HepG2 (cell line): ENCODE measurements at regions not wholly inside any gene's neighbourhood (a gene's known extent, or its start where the extent isn't known, plus 50 kb on each side); places are given as distances from the start of the nearest gene placed in this dataset.

ENCODE experiments used
- ATAC-seq: fragments of 200-7000 bp; cut with Tn5 transposase; 3 replicates; pipeline ENCODE4 v1.9.1; 2020; ENCODE audit warnings: mild to moderate bottlenecking, moderate library complexity
- BruUV-seq: library from RNA; stranded (reverse); fragments of 400-500 nt; replicated peaks from 2 replicates; lab custom pipeline; 2021; lab: Mats Ljungman, UMichigan
- CTCF ChIA-PET: fragments of 300-600 bp; formaldehyde crosslinking; extraction: SDS; loops from one replicate; lab custom pipeline; 2021; ENCODE audit warnings: low total read pairs, inconsistent platforms, low intra/inter-chr PET ratio; lab: Yijun Ruan, JAX
- POLR2A ChIA-PET: fragments of 350-600 bp; sonication (Branson Sonifier 250); formaldehyde crosslinking; loops from one replicate; lab custom pipeline; 2020; ENCODE audit warnings: antibody characterized with exemption, inconsistent platforms; lab: Yijun Ruan, JAX
- DNase-seq: peaks from one replicate; pipeline ENCODE4 v3.0.0-alpha.2; 2015; ENCODE audit warnings: low spot score
- FAIRE-seq: peaks from 3 replicates; lab custom pipeline; 2011; peaks lifted over from hg19 to GRCh38; lab: Jason Lieb, UNC
- H2AFZ ChIP-seq: one replicate; pipeline ENCODE4 v1.6.1; 2011; ENCODE audit warnings: low read length, inconsistent platforms
- H3K27ac ChIP-seq: fragments of 300-600 bp; 3 replicates; pipeline ENCODE4 v1.8.0; 2011; ENCODE audit warnings: mixed run types, mild to moderate bottlenecking, mixed read lengths, low read length, inconsistent platforms; ENCODE audit not compliant: insufficient read depth; ENCODE audit errors: extremely low read length
- H3K27me3 ChIP-seq, 2 experiments: fragments of 200-600 bp in 1 of 2; 2 replicates in 1 of 2; 3 replicates in 1 of 2; pipeline versions ENCODE4 v1.6.0 to v1.8.0; 2011; ENCODE audit warnings: low read length in 2 of 2, mild to moderate bottlenecking in 2 of 2, moderate library complexity in 2 of 2, inconsistent platforms in 1 of 2; ENCODE audit not compliant: insufficient read depth in 2 of 2, control insufficient read depth in 1 of 2
- H3K36me3 ChIP-seq, 2 experiments: fragments of 200-600 bp in 1 of 2; replicated peaks in 1 of 2; 2 replicates in 1 of 2; 3 replicates in 1 of 2; pipeline versions ENCODE4 v1.5.1 to v1.8.0; 2011; ENCODE audit warnings: low read length in 2 of 2, inconsistent platforms in 1 of 2; ENCODE audit not compliant: insufficient read depth in 2 of 2, control insufficient read depth in 1 of 2
- H3K4me1 ChIP-seq: 2 replicates; pipeline ENCODE4 v1.5.1; 2012; ENCODE audit warnings: low read length, inconsistent platforms; ENCODE audit not compliant: insufficient read depth
- H3K4me2 ChIP-seq: 2 replicates; pipeline ENCODE4 v1.6.0; 2011; ENCODE audit warnings: low read depth, low read length, inconsistent platforms
- H3K4me3 ChIP-seq, 3 experiments: fragments of 200-600 bp in 1 of 3; sonication (generic), shearing (Covaris generic) in 1 of 3; replicated peaks in 1 of 3; 2 replicates each; pipeline ENCODE4 v1.5.1; 2011 to 2016; ENCODE audit warnings: low read length in 3 of 3, inconsistent platforms in 2 of 3, low read depth in 2 of 3, mild to moderate bottlenecking in 2 of 3, control low read depth in 1 of 3, mixed read lengths in 1 of 3; ENCODE audit not compliant: insufficient read depth in 1 of 3
- H3K79me2 ChIP-seq: one replicate; pipeline ENCODE4 v1.6.1; 2011; ENCODE audit warnings: low read length, inconsistent platforms; ENCODE audit not compliant: insufficient read depth
- H3K9ac ChIP-seq: 2 replicates; pipeline ENCODE4 v1.6.0; 2011; ENCODE audit warnings: mild to moderate bottlenecking, low read depth, low read length, inconsistent platforms; ENCODE audit not compliant: insufficient read depth
- H3K9me3 ChIP-seq: 2 replicates; pipeline ENCODE4 v1.5.1; 2012; ENCODE audit warnings: mild to moderate bottlenecking, low read length
- H4K20me1 ChIP-seq: 2 replicates; pipeline ENCODE4 v1.6.0; 2011; ENCODE audit warnings: inconsistent platforms, mild to moderate bottlenecking, low read length, moderate library complexity; ENCODE audit not compliant: insufficient read depth
- CCDC6 ChIP-seq: sonication (generic); formaldehyde crosslinking; IDR thresholded peaks from 2 replicates; pipeline ENCODE4 v1.8.1; 2022; ENCODE audit warnings: mild to moderate bottlenecking, missing genetic modification reagents, moderate library complexity
- DR1 ChIP-seq: sonication (generic); formaldehyde crosslinking; IDR thresholded peaks from 2 replicates; pipeline ENCODE4 v1.8.0; 2021; ENCODE audit warnings: mild to moderate bottlenecking, missing genetic modification reagents, inconsistent platforms
- MAFK ChIP-seq, 2 experiments: IDR thresholded peaks in 1 of 2; conservative IDR thresholded peaks in 1 of 2; 2 replicates each; pipeline ENCODE4 v1.6.1; 2011; ENCODE audit warnings: improper control_type of control experiment in 2 of 2, low read length in 2 of 2
- MIXL1 ChIP-seq: IDR thresholded peaks from 2 replicates; pipeline ENCODE4 v1.6.1; 2016
- RFX3 ChIP-seq: IDR thresholded peaks from 2 replicates; pipeline ENCODE4 v1.6.1; 2016; ENCODE audit warnings: missing biosample characterization, missing genetic modification reagents
- ZNF441 ChIP-seq: sonication (generic); formaldehyde crosslinking; IDR thresholded peaks from 2 replicates; pipeline ENCODE4 v1.7.0; 2021; ENCODE audit warnings: missing genetic modification reagents, borderline replicate concordance
- ZNF547 ChIP-seq: sonication (generic); formaldehyde crosslinking; IDR thresholded peaks from 2 replicates; pipeline ENCODE4 v1.5.1; 2020; ENCODE audit warnings: mild to moderate bottlenecking, missing genetic modification reagents
- ZNF737 ChIP-seq: sonication (generic); formaldehyde crosslinking; IDR thresholded peaks from 2 replicates; pipeline ENCODE4 v1.5.0; 2020; ENCODE audit warnings: missing genetic modification reagents, mild to moderate bottlenecking, borderline replicate concordance
- WGBS: methylation state at CpG from one replicate; pipeline ENCODE4 v1.1.6; 2017; ENCODE audit warnings: low lambda C conversion rate; 5-methylcytosine and 5-hydroxymethylcytosine counted together
- in situ Hi-C: cut with HindIII; loops from 2 replicates; pipeline ENCODE4 v1.10.0; 2017; ENCODE audit warnings: low pct_unique_long_range_greater_than_20kb; ENCODE audit not compliant: extremely low pct_ligation_motif_present
- intact Hi-C: fragments of 100-400 bp; cut with micrococcal nuclease; formaldehyde crosslinking; loops from one replicate; pipeline ENCODE4 v1.10.0; 2022; ENCODE audit not compliant: unreplicated experiment

- H3K27ac ChIP-seq = no peak overlapping the region
- no peak overlapping the region for H3K4me3 ChIP-seq
- H3K9me3 ChIP-seq = peaks cover 74% of the 10 kb centered on the region
- H3K4me2 ChIP-seq = no peak overlapping the region
- ChIA-PET POLR2A (no interaction called here), CTCF (no interaction called here)
- no peak overlapping the region for H2AFZ ChIP-seq
- ATAC-seq = no peak
- no peaks in the 10 kb centered on the region for H3K27me3 ChIP-seq
- no peaks in the 10 kb centered on the region for H3K36me3 ChIP-seq
- intact Hi-C loops = no loop called here
- WGBS = 5% methylated on average over 1 of the region's 1 CpG
- no peak for DNase-seq
- TF ChIP-seq DR1 (CRISPR knock-in tag) = no peak
- TF ChIP-seq MAFK (conservative IDR thresholded peaks at IDR 0.05 in 1 of 2, IDR thresholded peaks at IDR 0.05 in 1 of 2; ENCODE audit: low read length in 2 of 2) = peak in 1 of 2 experiments; percentile 44; a peak in 2 of 4 replicates
- H3K9ac ChIP-seq = no peak overlapping the region
- in situ Hi-C loops = no loop called here
- no peaks in the 10 kb centered on the region for H3K79me2 ChIP-seq
- FAIRE-seq = no peak
- BruUV-seq = no TSS peak
- no peaks in the 10 kb centered on the region for H3K4me1 ChIP-seq
- H4K20me1 ChIP-seq = no peaks in the 10 kb centered on the region
Observed at GRCh38 chr2:115904516-115904915, 1462.1 kb downstream of the DPP10 start.

- POLR2A ChIA-PET = no interaction called here
- TF ChIP-seq ZNF547 (CRISPR knock-in tag) (no peak), MIXL1 (CRISPR knock-in tag) (no peak), ZNF441 (CRISPR knock-in tag) (no peak), ZNF737 (CRISPR knock-in tag) (no peak), CCDC6 (CRISPR knock-in tag) (no peak), RFX3 (no peak)
- TF ChIP-seq, all 625 proteins: peak for 0
- DNase-seq (no peak), FAIRE-seq (no peak), ATAC-seq (no peak)
- H3K9ac ChIP-seq = no peak overlapping the region
- H3K27me3 ChIP-seq = no peaks in the 10 kb centered on the region
- peaks cover 70% of the 10 kb centered on the region for H3K9me3 ChIP-seq
- BruUV-seq = no TSS peak
- no peaks in the 10 kb centered on the region for H3K36me3 ChIP-seq
- H3K79me2 ChIP-seq = no peaks in the 10 kb centered on the region
- H3K4me3 ChIP-seq = no peak overlapping the region
- no peak overlapping the region for H2AFZ ChIP-seq
- no peak overlapping the region for H3K27ac ChIP-seq
- H4K20me1 ChIP-seq = no peaks in the 10 kb centered on the region
- no peaks in the 10 kb centered on the region for H3K4me1 ChIP-seq
- WGBS = 25% methylated on average over 2 of the region's 2 CpGs
- CTCF ChIA-PET = no interaction called here
- intact Hi-C loops (no loop called here), in situ Hi-C loops (no loop called here)
- H3K4me2 ChIP-seq = no peak overlapping the region
Observed at GRCh38 chr2:115908731-115909130, 1466.3 kb downstream of the DPP10 start.
